Mucosa of descending colon (tissue), 3 donors: ENCODE measurements at regions not wholly inside any gene's neighbourhood (a gene's known extent, or its start where the extent isn't known, plus 50 kb on each side); places are given as distances from the start of the nearest gene placed in this dataset.
"Not testable (repeated sequence)": the region's sequence is repeated elsewhere in the genome, so short reads cannot be mapped to it uniquely, and the experiment has no call there.

ENCODE experiments used
- ATAC-seq: fragments of 200-7000 bp; cut with Tn5 transposase; one replicate; pipeline ENCODE4 v1.9.1; 2020; ENCODE audit warnings: mild to moderate bottlenecking, moderate library complexity
- DNase-seq, 3 donors: peaks; one replicate each; pipeline ENCODE4 v3.0.0-alpha.2; 2020
- H3K36me3 ChIP-seq: fragments of 200-600 bp; one replicate; pipeline ENCODE4 v1.8.0; 2021; ENCODE audit warnings: low read depth, mild to moderate bottlenecking
- H3K4me1 ChIP-seq: fragments of 200-600 bp; one replicate; pipeline ENCODE4 v1.8.0; 2021; ENCODE audit warnings: low read depth, mild to moderate bottlenecking
- H3K4me3 ChIP-seq: fragments of 200-600 bp; one replicate; pipeline ENCODE4 v1.8.0; 2021; ENCODE audit warnings: mild to moderate bottlenecking
- H3K9me3 ChIP-seq: fragments of 200-600 bp; one replicate; pipeline ENCODE4 v1.8.0; 2021; ENCODE audit warnings: mild to moderate bottlenecking
- CTCF ChIP-seq: fragments of 200-600 bp; IDR thresholded peaks from one replicate; pipeline ENCODE4 v1.8.0; 2022; ENCODE audit warnings: antibody characterized with exemption, mild to moderate bottlenecking
- intact Hi-C, 2 donors: fragments of 100-400 bp; cut with DNase I in 1 of 2; cut with micrococcal nuclease in 1 of 2; formaldehyde crosslinking; loops; one replicate each; pipeline versions ENCODE4 v1.11.0 to v1.11.1; 2022; cut with DNase I, micrococcal nuclease
- donor health status: DM: no; HTN: no; CAD: no; lungs with moderate emphysema.
- donor health status: DM: no; HTN: no; CAD: no.
- donor health status: DM: no; HTN: yes; CAD: no.

- Histone ChIP-seq H3K4me1 (no peaks in the 10 kb centered on the region), H3K9me3 (no peaks in the 10 kb centered on the region), H3K36me3 (no peaks in the 10 kb centered on the region), H3K4me3 (no peak overlapping the region)
- TF ChIP-seq CTCF = no peak
- DNase-seq (no peak), ATAC-seq (no peak)
- intact Hi-C loops = no loop called here
These were observed 108.7 kb upstream of the MAP3K4 start for GRCh38 chr6:160882791-160883279.

- Histone ChIP-seq H3K4me1 (no peaks in the 10 kb centered on the region), H3K4me3 (no peak overlapping the region), H3K36me3 (no peaks in the 10 kb centered on the region), H3K9me3 (no peaks in the 10 kb centered on the region)
- intact Hi-C loops = no loop called here
- no peak for TF ChIP-seq CTCF
- ATAC-seq (no peak), DNase-seq (no peak)
These were observed 108.0 kb upstream of the MAP3K4 start for GRCh38 chr6:160883560-160883959.

GRCh38 chr6:160883999-160884398 lies 107.6 kb upstream of the MAP3K4 start:
- intact Hi-C loops = no loop called here
- no peak for ATAC-seq
- TF ChIP-seq CTCF = no peak
- no peak overlapping the region for H3K4me3 ChIP-seq
- no peaks in the 10 kb centered on the region for H3K4me1 ChIP-seq
- DNase-seq = no peak
- H3K36me3 ChIP-seq = no peaks in the 10 kb centered on the region
- H3K9me3 ChIP-seq = no peaks in the 10 kb centered on the region

- H3K36me3 ChIP-seq, H3K4me1 ChIP-seq, H3K4me3 ChIP-seq, ATAC-seq, H3K9me3 ChIP-seq, DNase-seq, intact Hi-C loops: not testable (repeated sequence)
These were observed 102.4 kb upstream of the MAP3K4 start for GRCh38 chr6:160889148-160889547.

GRCh38 chr6:160891690-160892089 lies 99.9 kb upstream of the MAP3K4 start:
- H3K4me1 ChIP-seq = no peaks in the 10 kb centered on the region
- intact Hi-C loops = no loop called here
- no peak for ATAC-seq
- no peak for DNase-seq
- H3K4me3 ChIP-seq = no peak overlapping the region
- no peaks in the 10 kb centered on the region for H3K9me3 ChIP-seq
- no peaks in the 10 kb centered on the region for H3K36me3 ChIP-seq
- TF ChIP-seq CTCF = no peak

- no peaks in the 10 kb centered on the region for H3K9me3 ChIP-seq
- intact Hi-C loops = no loop called here
- H3K4me1 ChIP-seq = no peaks in the 10 kb centered on the region
- H3K4me3 ChIP-seq = no peak overlapping the region
- DNase-seq = no peak
- TF ChIP-seq CTCF = no peak
- H3K36me3 ChIP-seq = no peaks in the 10 kb centered on the region
- ATAC-seq = no peak
These were observed 96.0 kb upstream of the MAP3K4 start for GRCh38 chr6:160895562-160895961.
